PC-3 (cell line): ENCODE measurements at regions not wholly inside any gene's neighbourhood (a gene's known extent, or its start where the extent isn't known, plus 50 kb on each side); places are given as distances from the start of the nearest gene placed in this dataset.

Experiments
- CTCF ChIP-seq: fragments of 300-600 bp; sonication (generic); conservative IDR thresholded peaks from 2 replicates; pipeline ENCODE4 v1.5.1; 2017; ENCODE audit warnings: antibody characterized with exemption, low read depth, mild to moderate bottlenecking, low read length
- EZH2phosphoT487 ChIP-seq: fragments of 300-600 bp; sonication (generic); IDR thresholded peaks from 2 replicates; pipeline ENCODE4 v1.6.1; 2018; ENCODE audit warnings: mild to moderate bottlenecking, antibody characterized with exemption, low read length, borderline replicate concordance

GRCh38 chr3:152720951-152721718 is 113.8 kb upstream of the P2RY1 start:
- no peak for TF ChIP-seq CTCF
- TF ChIP-seq EZH2phosphoT487, result no peak
